Left ventricle myocardium inferior (tissue), 1 donor: ENCODE measurements at regions not wholly inside any gene's neighbourhood (a gene's known extent, or its start where the extent isn't known, plus 50 kb on each side); places are given as distances from the start of the nearest gene placed in this dataset.
"Not testable (repeated sequence)": the region's sequence is repeated elsewhere in the genome, so short reads cannot be mapped to it uniquely, and the experiment has no call there.

Source experiments
- DNase-seq: peaks from one replicate; pipeline ENCODE4 v3.0.0-alpha.2; 2020
- H3K27ac ChIP-seq: fragments of 200-600 bp; replicated peaks from 2 replicates; pipeline ENCODE4 v1.8.0; 2021
- H3K27me3 ChIP-seq: fragments of 200-600 bp; 2 replicates; pipeline ENCODE4 v1.8.0; 2021; ENCODE audit warnings: low read depth
- H3K36me3 ChIP-seq: fragments of 200-600 bp; 2 replicates; pipeline ENCODE4 v1.8.0; 2021
- H3K4me1 ChIP-seq: fragments of 200-600 bp; 2 replicates; pipeline ENCODE4 v1.8.0; 2021
- H3K4me3 ChIP-seq: fragments of 200-600 bp; 2 replicates; pipeline ENCODE4 v1.8.0; 2021; ENCODE audit warnings: mild to moderate bottlenecking, moderate library complexity
- H3K9me3 ChIP-seq: fragments of 200-600 bp; replicated peaks from 2 replicates; pipeline ENCODE4 v1.8.0; 2021
- CTCF ChIP-seq: fragments of 200-600 bp; IDR thresholded peaks from 2 replicates; pipeline ENCODE4 v1.8.0; 2021; ENCODE audit warnings: antibody characterized with exemption, mild to moderate bottlenecking, borderline replicate concordance
- intact Hi-C: fragments of 100-400 bp; cut with micrococcal nuclease; formaldehyde crosslinking; loops from one replicate; pipeline ENCODE4 v1.11.0; 2022
- donor health status: DM: no; HTN: yes; CAD: no; lungs with severe emphysema.

DNA sequence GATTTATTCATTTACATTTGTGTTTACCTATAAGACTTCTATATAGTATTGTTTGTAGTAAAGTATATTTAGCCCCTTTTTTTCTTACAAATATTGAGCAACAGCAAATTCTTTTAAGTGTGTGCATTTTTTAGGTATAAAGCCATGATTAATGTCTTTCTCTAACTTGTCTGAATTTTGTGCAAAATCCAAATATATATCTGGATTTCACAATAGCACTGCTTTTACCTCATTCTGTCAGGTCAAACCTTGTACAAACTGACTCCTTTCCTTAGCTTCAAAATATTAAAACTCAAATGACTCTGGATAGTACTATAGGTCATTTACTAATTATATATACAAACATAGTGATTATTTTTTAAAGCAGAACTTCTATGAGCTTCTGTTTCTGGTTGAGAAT lies 563.0 kb upstream of the SPRY2 start:
- Histone ChIP-seq H3K9me3 (no peaks in the 10 kb centered on the region), H3K4me1 (peaks cover 15% of the 10 kb centered on the region), H3K4me3 (no peak overlapping the region), H3K27me3 (no peaks in the 10 kb centered on the region), H3K36me3 (no peaks in the 10 kb centered on the region), H3K27ac (no peak overlapping the region)
- intact Hi-C loops: no loop called here
- no peak for TF ChIP-seq CTCF
- DNase-seq: no peak

GRCh38 chr13:80901530-80901929 lies 560.6 kb upstream of the SPRY2 start:
- TF ChIP-seq CTCF: no peak
- H3K4me1 ChIP-seq: peaks cover 15% of the 10 kb centered on the region
- H3K9me3 ChIP-seq: no peaks in the 10 kb centered on the region
- H3K27ac ChIP-seq: peak overlapping the region; percentile 74
- intact Hi-C loops: no loop called here
- no peaks in the 10 kb centered on the region for H3K36me3 ChIP-seq
- no peaks in the 10 kb centered on the region for H3K27me3 ChIP-seq
- peak overlapping the region; percentile 4 for H3K4me3 ChIP-seq
- no peak for DNase-seq

DNA sequence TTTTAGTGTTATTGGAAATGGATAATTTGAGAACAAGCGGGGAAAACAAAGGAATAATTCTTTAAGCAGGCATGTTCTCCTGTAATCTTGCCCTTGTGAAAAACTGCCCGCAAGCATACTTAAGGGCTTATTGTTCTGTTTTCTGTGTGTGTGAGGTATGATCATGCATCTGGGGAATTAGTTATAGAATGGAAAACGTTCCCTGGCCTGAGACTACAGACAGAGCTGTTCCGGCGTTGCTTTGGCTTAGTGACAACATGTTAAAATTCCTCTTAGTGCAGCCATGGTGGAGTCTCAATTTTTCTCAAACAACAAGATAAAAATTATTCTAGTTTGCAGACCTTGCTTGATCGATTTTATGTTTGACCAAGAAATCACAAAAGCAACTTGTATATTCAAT lies 560.2 kb upstream of the SPRY2 start:
- H3K27me3 ChIP-seq: no peaks in the 10 kb centered on the region
- peak overlapping the region; percentile 4 for H3K4me3 ChIP-seq
- H3K4me1 ChIP-seq: peaks cover 15% of the 10 kb centered on the region
- DNase-seq: no peak
- no peaks in the 10 kb centered on the region for H3K9me3 ChIP-seq
- H3K27ac ChIP-seq: peak overlapping the region; percentile 74
- TF ChIP-seq CTCF: no peak
- no peaks in the 10 kb centered on the region for H3K36me3 ChIP-seq
- intact Hi-C loops: no loop called here

GRCh38 chr13:80900561-80900960 lies 559.6 kb upstream of the SPRY2 start:
- Histone ChIP-seq H3K9me3 (no peaks in the 10 kb centered on the region), H3K36me3 (no peaks in the 10 kb centered on the region), H3K4me1 (peaks cover 15% of the 10 kb centered on the region), H3K27ac (peak overlapping the region; percentile 74), H3K4me3 (peak overlapping the region; percentile 4), H3K27me3 (no peaks in the 10 kb centered on the region)
- intact Hi-C loops: no loop called here
- no peak for DNase-seq
- TF ChIP-seq CTCF: no peak

- H3K9me3 ChIP-seq, DNase-seq, H3K36me3 ChIP-seq, intact Hi-C loops, H3K27ac ChIP-seq, H3K4me3 ChIP-seq, H3K27me3 ChIP-seq: not testable (repeated sequence)
- H3K4me1 ChIP-seq: peaks cover 15% of the 10 kb centered on the region
Observed at GRCh38 chr13:80897641-80898040, 556.7 kb upstream of the SPRY2 start.

DNA sequence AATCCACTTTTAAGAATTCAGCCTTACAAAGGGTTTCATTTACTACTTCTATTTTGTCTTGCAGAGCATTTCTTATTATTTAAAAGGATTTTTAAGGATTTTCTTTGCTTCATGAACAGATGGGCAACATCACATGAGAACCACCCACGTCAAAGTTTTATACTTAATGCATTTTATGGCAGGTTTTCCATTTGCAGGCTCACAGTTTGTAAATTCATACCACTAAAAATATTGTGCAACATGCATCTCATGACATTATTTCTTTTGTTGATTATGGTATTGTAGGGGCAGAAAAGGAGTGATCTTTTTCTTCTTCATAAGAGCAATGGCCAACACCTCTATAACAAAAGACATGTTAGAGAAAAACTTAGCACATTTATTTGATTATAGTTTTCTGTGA lies 554.0 kb upstream of the SPRY2 start:
- Histone ChIP-seq H3K27me3 (no peaks in the 10 kb centered on the region), H3K9me3 (no peaks in the 10 kb centered on the region), H3K36me3 (no peaks in the 10 kb centered on the region), H3K4me3 (no peak overlapping the region), H3K4me1 (no peaks in the 10 kb centered on the region), H3K27ac (no peak overlapping the region)
- no peak for DNase-seq
- intact Hi-C loops: no loop called here
- no peak for TF ChIP-seq CTCF
